Spleen (tissue), 7 donors: ENCODE measurements at regions not wholly inside any gene's neighbourhood (a gene's known extent, or its start where the extent isn't known, plus 50 kb on each side); places are given as distances from the start of the nearest gene placed in this dataset.

ENCODE experiments used
- CTCF ChIP-seq, 11 experiments: fragments of 200-600 bp in 7 of 11; fragments of 450-650 bp in 4 of 11; sonication (generic) in 4 of 11; IDR thresholded peaks in 8 of 11; conservative IDR thresholded peaks in 3 of 11; 1 replicate in 7 of 11; 2 replicates in 4 of 11; pipeline versions ENCODE4 v1.4.0 to v1.8.0; 2016 to 2021; ENCODE audit warnings: antibody characterized with exemption in 11 of 11, inconsistent platforms in 4 of 11, mild to moderate bottlenecking in 1 of 11
- POLR2A ChIP-seq, 3 donors: fragments of 450-650 bp; IDR thresholded peaks; one replicate each; pipeline ENCODE4 v1.5.1; 2017; ENCODE audit warnings: antibody characterized with exemption in 3 of 3, mild to moderate bottlenecking in 1 of 3
- POLR2AphosphoS5 ChIP-seq, 3 donors: sonication (generic); formaldehyde crosslinking; IDR thresholded peaks; one replicate each; pipeline ENCODE4 v1.5.1; 2017; ENCODE audit warnings: antibody characterized with exemption in 3 of 3
- donor health status: DM: no; HTN: no; CAD: no; lungs with moderate emphysema.
- donor health status: DM: no; HTN: no; CAD: no.
- donor health status: DM: no; HTN: no; CAD: no.

- no peak for TF ChIP-seq CTCF (IDR thresholded peaks at IDR 0.05 in 8 of 11, conservative IDR thresholded peaks at IDR 0.05 in 3 of 11)
- no peak for TF ChIP-seq POLR2A (IDR thresholded peaks at IDR 0.05)
- TF ChIP-seq POLR2AphosphoS5 (IDR thresholded peaks at IDR 0.05) = no peak
These were observed 346.7 kb upstream of the TGFBR2 start for GRCh38 chr3:30259730-30260129.
